ENCODE measurements at regions not wholly inside any gene's neighbourhood (a gene's known extent, or its start where the extent isn't known, plus 50 kb on each side); places are given as distances from the start of the nearest gene placed in this dataset.

DNA sequence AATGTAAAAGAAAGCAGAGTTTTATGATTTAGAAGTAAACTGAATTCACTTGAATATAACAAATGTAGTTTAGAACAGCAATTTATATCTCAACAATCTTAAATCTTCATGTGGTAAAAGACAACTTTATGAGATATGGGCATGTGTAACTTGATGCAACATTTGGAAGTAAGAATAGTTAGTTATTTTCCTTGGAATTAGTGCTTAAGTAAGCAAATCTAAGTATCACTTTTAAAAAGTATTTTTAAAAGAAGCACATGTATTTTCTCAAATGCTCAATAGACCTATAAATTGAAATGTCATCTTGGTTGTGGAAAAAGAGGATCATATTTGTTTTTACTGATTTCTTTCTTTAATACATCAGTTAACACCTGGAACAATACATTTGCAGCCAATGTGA, 340.3 kb upstream of the CDH6 start:
- TF ChIP-seq POLR2A (IDR thresholded peaks at IDR 0.05; ENCODE audit: low read depth) (no peak), EP300 (IDR thresholded peaks at IDR 0.05) (no peak)
- TF ChIP-seq, protein P1, sequence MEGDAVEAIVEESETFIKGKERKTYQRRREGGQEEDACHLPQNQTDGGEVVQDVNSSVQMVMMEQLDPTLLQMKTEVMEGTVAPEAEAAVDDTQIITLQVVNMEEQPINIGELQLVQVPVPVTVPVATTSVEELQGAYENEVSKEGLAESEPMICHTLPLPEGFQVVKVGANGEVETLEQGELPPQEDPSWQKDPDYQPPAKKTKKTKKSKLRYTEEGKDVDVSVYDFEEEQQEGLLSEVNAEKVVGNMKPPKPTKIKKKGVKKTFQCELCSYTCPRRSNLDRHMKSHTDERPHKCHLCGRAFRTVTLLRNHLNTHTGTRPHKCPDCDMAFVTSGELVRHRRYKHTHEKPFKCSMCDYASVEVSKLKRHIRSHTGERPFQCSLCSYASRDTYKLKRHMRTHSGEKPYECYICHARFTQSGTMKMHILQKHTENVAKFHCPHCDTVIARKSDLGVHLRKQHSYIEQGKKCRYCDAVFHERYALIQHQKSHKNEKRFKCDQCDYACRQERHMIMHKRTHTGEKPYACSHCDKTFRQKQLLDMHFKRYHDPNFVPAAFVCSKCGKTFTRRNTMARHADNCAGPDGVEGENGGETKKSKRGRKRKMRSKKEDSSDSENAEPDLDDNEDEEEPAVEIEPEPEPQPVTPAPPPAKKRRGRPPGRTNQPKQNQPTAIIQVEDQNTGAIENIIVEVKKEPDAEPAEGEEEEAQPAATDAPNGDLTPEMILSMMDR (IDR thresholded peaks at IDR 0.05), result no peak
